Duodenal mucosa (tissue), 2 donors: ENCODE measurements at regions not wholly inside any gene's neighbourhood (a gene's known extent, or its start where the extent isn't known, plus 50 kb on each side); places are given as distances from the start of the nearest gene placed in this dataset.

Source experiments
- H3K27ac ChIP-seq: one replicate; pipeline ENCODE4 v1.7.0; 2013; ENCODE audit warnings: low read depth, low read length
- H3K27me3 ChIP-seq, 2 donors: one replicate each; pipeline ENCODE4 v1.7.0; 2013; ENCODE audit warnings: low read length in 2 of 2, control low read depth in 1 of 2; ENCODE audit not compliant: insufficient read depth in 2 of 2, control insufficient read depth in 1 of 2
- H3K36me3 ChIP-seq, 2 donors: one replicate each; pipeline ENCODE4 v1.7.0; 2013; ENCODE audit warnings: low read length in 2 of 2, control low read depth in 1 of 2; ENCODE audit not compliant: insufficient read depth in 2 of 2, control insufficient read depth in 1 of 2
- H3K4me1 ChIP-seq, 2 donors: one replicate each; pipeline ENCODE4 v1.7.0; 2013; ENCODE audit warnings: low read length in 2 of 2, control low read depth in 1 of 2; ENCODE audit not compliant: insufficient read depth in 2 of 2, control insufficient read depth in 1 of 2
- H3K4me3 ChIP-seq, 2 donors: one replicate each; pipeline ENCODE4 v1.7.0; 2013; ENCODE audit warnings: low read length in 2 of 2, low read depth in 1 of 2
- H3K9ac ChIP-seq, 2 donors: one replicate each; pipeline ENCODE4 v1.7.0; 2013; ENCODE audit warnings: low read length in 2 of 2, low read depth in 1 of 2
- H3K9me3 ChIP-seq, 2 donors: one replicate each; pipeline ENCODE4 v1.7.0; 2013; ENCODE audit warnings: low read length in 2 of 2, control low read depth in 1 of 2; ENCODE audit not compliant: control insufficient read depth in 1 of 2

GRCh38 chr7:142353147-142354060, 95.5 kb upstream of the PRSS58 start:
- no peak overlapping the region for H3K27ac ChIP-seq
- peaks cover 0 to 7% of the 10 kb centered on the region in 2 donors for H3K27me3 ChIP-seq
- peaks cover 7 to 9% of the 10 kb centered on the region in 2 donors for H3K4me1 ChIP-seq
- H3K36me3 ChIP-seq, result no peaks in the 10 kb centered on the region
- no peaks in the 10 kb centered on the region for H3K9me3 ChIP-seq
- H3K4me3 ChIP-seq, result no peak overlapping the region
- no peak overlapping the region for H3K9ac ChIP-seq

- Histone ChIP-seq H3K4me3 (no peak overlapping the region), H3K9ac (no peak overlapping the region), H3K36me3 (no peaks in the 10 kb centered on the region), H3K27me3 (peaks cover 0 to 7% of the 10 kb centered on the region in 2 donors), H3K27ac (no peak overlapping the region), H3K4me1 (peaks cover 0 to 9% of the 10 kb centered on the region in 2 donors), H3K9me3 (no peaks in the 10 kb centered on the region)
Measured at GRCh38 chr7:142352543-142352942, 94.7 kb upstream of the PRSS58 start.

DNA sequence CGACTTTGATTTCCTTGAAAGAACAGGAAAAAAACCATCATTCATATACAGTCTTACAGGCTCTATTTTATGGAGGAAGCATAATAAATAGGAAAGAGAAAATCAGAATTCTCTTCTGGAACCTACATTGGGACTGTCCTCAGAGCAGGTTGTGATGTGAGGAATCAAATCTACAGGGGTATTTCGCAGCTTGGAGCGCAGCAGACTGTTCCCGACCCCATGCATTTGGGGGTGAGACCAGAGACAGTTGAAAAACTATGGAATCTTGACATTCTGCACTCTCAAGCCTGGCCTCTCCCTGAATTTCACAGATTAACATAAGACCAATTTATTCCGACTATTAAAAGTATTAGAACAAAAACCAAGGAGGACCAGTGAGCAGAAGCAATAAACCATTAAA, 93.3 kb upstream of the PRSS58 start:
- H3K27me3 ChIP-seq, result peaks cover 0 to 7% of the 10 kb centered on the region in 2 donors
- H3K36me3 ChIP-seq, result no peaks in the 10 kb centered on the region
- peaks cover 0 to 4% of the 10 kb centered on the region in 2 donors for H3K4me1 ChIP-seq
- no peak overlapping the region for H3K27ac ChIP-seq
- no peak overlapping the region for H3K4me3 ChIP-seq
- no peak overlapping the region for H3K9ac ChIP-seq
- no peaks in the 10 kb centered on the region for H3K9me3 ChIP-seq

DNA sequence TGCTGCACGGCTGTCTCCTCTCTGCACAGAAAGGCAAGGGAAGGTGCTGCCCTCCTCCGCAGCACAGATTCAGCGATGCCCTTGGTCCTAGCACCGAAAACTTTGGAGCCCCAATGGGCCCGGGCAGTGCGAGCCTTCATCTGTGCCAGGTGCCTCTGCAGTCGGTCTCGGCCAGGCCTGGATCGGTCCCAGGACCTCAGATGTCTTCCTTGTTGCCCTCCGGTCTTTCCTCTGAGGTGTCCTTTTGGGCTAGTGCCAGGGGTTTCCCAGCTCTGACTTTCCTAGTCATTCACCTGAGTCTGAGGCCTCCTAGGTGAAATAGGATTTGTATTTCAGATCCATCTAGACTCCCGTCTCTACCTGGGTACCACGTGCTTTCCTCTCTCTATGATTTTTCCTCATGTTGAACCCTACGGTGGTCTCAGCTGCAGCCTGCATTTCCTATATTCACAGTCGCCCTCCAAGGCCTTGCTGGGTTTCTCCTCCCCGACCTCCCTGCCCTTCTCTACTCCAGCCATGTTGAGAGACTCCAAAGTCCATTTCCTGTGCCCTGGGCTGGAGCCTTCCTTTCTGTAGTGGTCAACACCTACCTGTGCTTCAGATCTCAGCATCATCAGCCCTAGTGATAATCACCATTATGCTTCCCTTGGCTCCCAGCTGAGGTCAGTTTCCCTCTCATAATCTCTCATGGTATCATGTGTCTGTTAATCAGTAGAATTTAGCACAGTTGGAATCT, 92.0 kb upstream of the PRSS58 start:
- Histone ChIP-seq H3K9ac (no peak overlapping the region), H3K36me3 (no peaks in the 10 kb centered on the region), H3K4me1 (no peaks in the 10 kb centered on the region), H3K9me3 (no peaks in the 10 kb centered on the region), H3K4me3 (no peak overlapping the region), H3K27me3 (peaks cover 0 to 10% of the 10 kb centered on the region in 2 donors), H3K27ac (no peak overlapping the region)

GRCh38 chr7:142348921-142349405, 91.1 kb upstream of the PRSS58 start:
- Histone ChIP-seq H3K27me3 (peaks cover 0 to 10% of the 10 kb centered on the region in 2 donors), H3K27ac (no peak overlapping the region), H3K9ac (no peak overlapping the region), H3K4me3 (no peak overlapping the region), H3K4me1 (no peaks in the 10 kb centered on the region), H3K36me3 (no peaks in the 10 kb centered on the region), H3K9me3 (no peaks in the 10 kb centered on the region)

DNA sequence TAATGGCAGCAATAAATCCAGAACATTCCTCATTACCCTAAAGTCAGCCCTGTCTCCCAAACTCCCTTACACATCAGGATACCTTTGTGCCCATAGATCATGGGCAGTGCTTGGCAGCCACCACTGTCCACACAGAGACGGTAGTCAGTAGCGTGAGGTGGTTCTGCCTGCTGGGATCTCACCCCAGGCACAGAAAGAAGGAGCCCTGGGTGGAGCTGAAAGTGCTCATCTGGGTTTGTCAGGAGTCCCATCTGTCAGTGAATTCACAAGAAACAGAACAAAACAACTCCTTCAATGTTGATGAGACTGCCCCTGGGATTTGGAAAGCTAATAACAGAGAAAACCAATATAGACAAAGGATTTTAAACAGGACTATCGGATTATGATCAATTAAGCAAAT, 90.2 kb upstream of the PRSS58 start:
- H3K36me3 ChIP-seq, result no peaks in the 10 kb centered on the region
- H3K9me3 ChIP-seq, result no peaks in the 10 kb centered on the region
- H3K9ac ChIP-seq, result no peak overlapping the region
- peaks cover 0 to 10% of the 10 kb centered on the region in 2 donors for H3K27me3 ChIP-seq
- H3K4me1 ChIP-seq, result no peaks in the 10 kb centered on the region
- H3K27ac ChIP-seq, result no peak overlapping the region
- H3K4me3 ChIP-seq, result no peak overlapping the region

DNA sequence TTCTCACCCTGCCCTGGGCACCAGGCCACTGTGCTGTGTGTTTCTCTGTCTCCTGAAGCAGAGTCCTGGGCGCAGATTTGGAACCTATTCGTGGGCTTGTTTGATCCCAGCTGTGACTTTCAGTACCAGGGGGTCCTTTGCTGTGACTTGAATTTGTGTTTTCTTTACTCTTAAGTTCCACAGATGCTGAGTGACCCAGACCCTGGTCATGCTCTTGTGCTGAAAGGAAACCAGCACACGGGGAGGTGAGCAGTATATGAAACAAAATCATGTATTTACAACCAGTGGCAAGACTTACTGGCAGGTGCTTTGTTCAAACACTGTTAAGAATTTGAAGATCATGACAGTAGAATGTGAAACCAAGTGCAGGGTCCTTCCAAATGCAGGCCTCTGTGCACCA, 89.2 kb upstream of the PRSS58 start:
- H3K36me3 ChIP-seq, result no peaks in the 10 kb centered on the region
- no peak overlapping the region for H3K27ac ChIP-seq
- H3K9me3 ChIP-seq, result no peaks in the 10 kb centered on the region
- no peaks in the 10 kb centered on the region for H3K4me1 ChIP-seq
- H3K9ac ChIP-seq, result no peak overlapping the region
- peaks cover 0 to 10% of the 10 kb centered on the region in 2 donors for H3K27me3 ChIP-seq
- no peak overlapping the region for H3K4me3 ChIP-seq

DNA sequence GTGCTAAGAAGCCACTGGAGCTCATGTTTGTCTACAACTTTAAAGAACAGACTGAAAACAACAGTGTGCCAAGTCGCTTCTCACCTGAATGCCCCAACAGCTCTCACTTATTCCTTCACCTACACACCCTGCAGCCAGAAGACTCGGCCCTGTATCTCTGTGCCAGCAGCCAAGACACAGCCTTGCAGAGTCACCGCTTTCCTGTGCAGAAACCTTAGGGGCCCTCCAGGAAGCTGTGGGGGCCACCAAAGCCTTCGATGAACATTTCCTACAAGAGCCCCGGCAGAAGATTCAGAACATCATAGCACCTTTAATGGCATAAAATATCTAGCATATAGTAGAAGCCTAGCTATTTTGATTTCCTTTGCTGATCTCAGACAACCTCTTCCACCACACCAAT, 88.0 kb upstream of the PRSS58 start:
- Histone ChIP-seq H3K36me3 (no peaks in the 10 kb centered on the region), H3K4me1 (no peaks in the 10 kb centered on the region), H3K9me3 (no peaks in the 10 kb centered on the region), H3K27ac (no peak overlapping the region), H3K9ac (no peak overlapping the region), H3K4me3 (no peak overlapping the region), H3K27me3 (peaks cover 0 to 10% of the 10 kb centered on the region in 2 donors)

GRCh38 chr7:142338633-142339501, 81.0 kb upstream of the PRSS58 start:
- H3K36me3 ChIP-seq, result no peaks in the 10 kb centered on the region
- no peaks in the 10 kb centered on the region for H3K4me1 ChIP-seq
- H3K9me3 ChIP-seq, result no peaks in the 10 kb centered on the region
- no peak overlapping the region for H3K4me3 ChIP-seq
- H3K27ac ChIP-seq, result no peak overlapping the region
- no peak overlapping the region for H3K9ac ChIP-seq
- H3K27me3 ChIP-seq, result no peaks in the 10 kb centered on the region
